ENCODE measurements at regions not wholly inside any gene's neighbourhood (a gene's known extent, or its start where the extent isn't known, plus 50 kb on each side); places are given as distances from the start of the nearest gene placed in this dataset.
A peak's percentile ranks its signal among the peaks of the same experiment; 100 is the strongest.

DNA sequence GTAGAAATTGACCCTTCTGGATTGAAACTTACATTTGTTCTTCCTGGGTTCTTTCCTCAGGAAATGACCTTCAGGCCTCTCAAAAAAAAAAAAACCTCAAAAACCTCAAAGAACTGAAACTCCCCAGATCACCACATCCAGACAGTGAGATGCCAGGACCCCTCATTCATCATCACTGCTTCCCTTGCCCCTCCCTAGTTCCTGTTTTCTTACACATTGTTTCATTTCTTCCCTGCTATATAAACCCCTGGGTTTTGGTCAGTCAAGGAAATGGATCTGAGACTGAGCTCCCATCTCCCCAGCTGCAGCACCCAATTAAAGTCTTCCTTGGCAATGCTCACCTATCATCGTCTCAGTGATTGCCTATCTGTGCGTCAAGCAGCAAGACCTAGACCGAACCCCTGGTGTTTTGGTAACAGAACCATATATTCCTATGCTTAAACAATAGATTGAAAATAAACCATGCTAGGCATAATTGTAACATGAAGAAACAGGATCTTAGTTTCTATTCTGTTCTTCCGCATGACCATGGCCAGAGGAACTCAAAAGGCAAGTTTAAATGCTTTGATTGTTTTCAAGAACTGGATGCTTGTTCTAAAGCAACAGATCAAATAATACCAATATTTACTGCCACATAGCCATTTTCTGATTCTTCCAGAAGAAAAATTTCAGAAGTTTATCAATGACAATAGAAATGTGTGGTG is 108.0 kb upstream of the MAX start:
- no peak for ATAC-seq
- Mint-ChIP-seq H3K9me3 (no peaks in the 10 kb centered on the region), H3K27ac (peak overlapping the region in 6 of 10 donors; percentile 1 to 75 (median 54)), H3K4me1 (peaks cover 23 to 57% (median 43%) of the 10 kb centered on the region in 4 donors), H3K36me3 (no peaks in the 10 kb centered on the region), H3K4me3 (peak overlapping the region in 6 of 10 donors; percentile 17 to 59 (median 49)), H3K27me3 (no peaks in the 10 kb centered on the region)
- POLR2A ChIA-PET: no interaction called here
- DNase-seq: no peak

DNA sequence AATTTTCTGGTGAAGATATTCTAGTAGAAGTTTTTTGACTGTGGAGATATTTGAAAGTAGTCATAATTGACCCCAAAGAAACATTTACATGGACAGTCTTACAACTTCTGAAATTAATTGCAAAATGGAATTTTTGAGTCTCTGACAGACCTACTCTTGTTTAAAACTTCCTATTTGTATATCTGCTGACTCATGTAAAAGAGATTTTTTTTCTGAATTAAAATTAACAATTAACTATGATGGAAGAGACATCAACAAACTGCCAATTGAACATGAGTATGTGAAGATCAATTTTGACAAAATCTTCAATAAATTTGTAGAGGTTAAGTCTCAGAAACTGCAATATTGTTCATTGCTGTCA is 108.5 kb upstream of the MAX start:
- Mint-ChIP-seq H3K4me3 (no peak overlapping the region), H3K9me3 (no peaks in the 10 kb centered on the region), H3K27ac (peak overlapping the region in 2 of 10 donors; percentile 62 to 75), H3K36me3 (no peaks in the 10 kb centered on the region), H3K27me3 (no peaks in the 10 kb centered on the region), H3K4me1 (peaks cover 20 to 52% (median 38%) of the 10 kb centered on the region in 4 donors)
- POLR2A ChIA-PET: interaction anchor here (0.6 kb wide), 1 partner anchor 9 kb away, joined by 4 read pairs; no protein-coding TSS in a partner anchor
- no peak for DNase-seq
- ATAC-seq: no peak

DNA sequence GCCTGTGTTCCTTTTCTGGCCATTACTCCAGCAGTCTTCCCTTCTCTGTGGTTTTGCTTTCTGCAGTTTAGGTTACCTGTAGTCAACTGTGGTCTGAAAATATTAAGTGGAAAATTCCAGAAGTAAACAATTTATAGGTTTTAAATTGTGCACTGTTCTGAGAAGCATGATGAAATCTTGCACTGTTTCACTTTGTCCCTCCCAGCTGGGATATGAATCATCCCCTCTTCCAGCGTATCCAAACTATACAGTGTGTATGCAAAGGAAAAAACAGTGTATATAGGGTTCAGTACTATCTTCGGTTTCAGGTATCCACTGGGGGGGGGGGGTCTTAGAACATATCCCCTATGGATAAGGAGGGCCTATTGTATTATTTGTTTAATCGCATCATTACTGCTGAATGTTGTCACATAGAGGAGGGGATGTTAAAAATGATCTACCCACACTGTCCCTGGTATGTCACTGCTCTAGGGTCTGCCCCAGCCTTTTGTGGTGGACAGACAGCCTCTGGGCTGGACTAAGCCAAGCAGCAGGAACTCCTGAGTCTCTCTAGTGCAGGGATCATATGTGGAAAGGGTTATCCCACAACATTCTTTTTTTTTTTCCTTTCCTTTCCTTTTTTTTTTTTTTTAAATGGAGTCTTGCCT is 109.1 kb upstream of the MAX start:
- DNase-seq: no peak
- Mint-ChIP-seq H3K4me1 (peaks cover 16 to 45% (median 31%) of the 10 kb centered on the region in 4 donors), H3K36me3 (no peaks in the 10 kb centered on the region), H3K27ac (peak overlapping the region in 1 of 10 donors; percentile 25), H3K9me3 (no peaks in the 10 kb centered on the region), H3K27me3 (no peaks in the 10 kb centered on the region), H3K4me3 (no peak overlapping the region)
- POLR2A ChIA-PET: interaction anchor here (0.6 to 0.7 kb wide), 2 partner anchors 10 to 287 kb away, joined by 4 read pairs; no protein-coding TSS in a partner anchor
- ATAC-seq: no peak

DNA sequence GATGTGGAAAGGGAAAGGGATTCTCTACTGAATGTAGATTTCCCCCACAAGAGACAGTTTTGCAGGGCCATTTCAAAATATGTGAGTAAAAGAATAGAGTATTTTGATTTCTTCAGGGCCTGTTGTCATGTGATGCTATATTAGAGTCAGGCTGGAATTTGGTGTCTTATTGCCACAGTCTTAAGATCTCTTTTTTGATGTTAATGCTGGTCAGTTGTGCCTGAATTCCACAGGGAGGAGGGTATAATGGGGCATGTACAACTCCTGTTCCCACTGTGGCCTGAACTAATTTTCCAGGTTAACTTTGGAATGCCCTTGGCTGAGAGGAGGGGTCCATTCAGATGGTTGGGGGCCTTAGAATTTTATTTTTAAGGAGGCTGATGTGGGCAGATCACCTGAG is 111.0 kb upstream of the MAX start:
- no peaks in the 10 kb centered on the region for H3K36me3 Mint-ChIP-seq
- H3K9me3 Mint-ChIP-seq: no peaks in the 10 kb centered on the region
- ATAC-seq: no peak
- no peaks in the 10 kb centered on the region for H3K27me3 Mint-ChIP-seq
- DNase-seq: no peak
- POLR2A ChIA-PET: no interaction called here
- no peak overlapping the region for H3K27ac Mint-ChIP-seq
- peaks cover 13 to 31% (median 18%) of the 10 kb centered on the region in 4 donors for H3K4me1 Mint-ChIP-seq
- H3K4me3 Mint-ChIP-seq: no peak overlapping the region

DNA sequence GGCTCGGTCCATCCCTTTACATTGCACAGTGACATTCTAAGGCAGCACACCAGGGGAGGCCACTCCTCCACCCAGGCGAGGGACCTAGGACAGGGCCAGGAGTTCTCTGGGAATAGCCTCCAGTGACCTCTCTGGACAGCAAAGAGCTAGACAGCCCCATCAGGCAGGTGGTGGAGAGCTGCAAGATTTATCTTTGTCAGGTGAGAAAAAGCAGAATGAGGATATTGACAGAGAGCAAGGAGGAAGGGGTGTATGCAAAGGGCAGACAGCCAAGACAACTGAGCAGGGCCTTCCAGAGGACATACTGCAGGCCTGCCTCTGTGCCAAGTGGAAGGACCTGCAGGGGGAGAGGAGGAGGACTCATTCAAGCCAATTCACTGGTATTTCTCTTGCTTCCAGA is 112.4 kb upstream of the MAX start:
- POLR2A ChIA-PET: no interaction called here
- H3K27ac Mint-ChIP-seq: no peak overlapping the region
- no peak for DNase-seq
- peaks cover 9 to 19% (median 10%) of the 10 kb centered on the region in 4 donors for H3K4me1 Mint-ChIP-seq
- ATAC-seq: no peak
- no peaks in the 10 kb centered on the region for H3K9me3 Mint-ChIP-seq
- no peak overlapping the region for H3K4me3 Mint-ChIP-seq
- no peaks in the 10 kb centered on the region for H3K27me3 Mint-ChIP-seq
- H3K36me3 Mint-ChIP-seq: no peaks in the 10 kb centered on the region

DNA sequence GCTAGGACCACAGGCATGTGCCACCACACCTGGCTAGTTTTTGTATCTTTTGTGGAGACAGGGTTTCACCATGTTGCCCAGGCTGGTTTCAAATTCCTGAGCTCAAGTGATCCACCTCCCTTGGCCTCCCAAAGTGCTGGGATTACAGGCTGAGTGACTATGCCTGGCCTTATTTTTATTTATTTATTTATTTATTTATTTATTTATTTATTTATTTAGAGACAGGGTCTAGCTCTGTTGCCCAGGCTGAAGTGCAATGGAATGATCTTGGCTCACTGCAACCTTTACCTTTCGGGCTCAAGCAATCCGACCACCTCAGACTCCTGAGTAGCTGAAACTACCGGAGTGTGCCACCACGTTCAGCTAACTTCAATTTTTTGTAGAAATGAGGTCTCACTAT is 117.0 kb upstream of the MAX start:
- Mint-ChIP-seq H3K9me3 (no peaks in the 10 kb centered on the region), H3K36me3 (no peaks in the 10 kb centered on the region), H3K4me1 (peaks cover 3 to 22% (median 12%) of the 10 kb centered on the region in 4 donors), H3K27ac (no peak overlapping the region), H3K27me3 (no peaks in the 10 kb centered on the region), H3K4me3 (no peak overlapping the region)
- ATAC-seq (no peak), DNase-seq (no peak)
- POLR2A ChIA-PET: no interaction called here

DNA sequence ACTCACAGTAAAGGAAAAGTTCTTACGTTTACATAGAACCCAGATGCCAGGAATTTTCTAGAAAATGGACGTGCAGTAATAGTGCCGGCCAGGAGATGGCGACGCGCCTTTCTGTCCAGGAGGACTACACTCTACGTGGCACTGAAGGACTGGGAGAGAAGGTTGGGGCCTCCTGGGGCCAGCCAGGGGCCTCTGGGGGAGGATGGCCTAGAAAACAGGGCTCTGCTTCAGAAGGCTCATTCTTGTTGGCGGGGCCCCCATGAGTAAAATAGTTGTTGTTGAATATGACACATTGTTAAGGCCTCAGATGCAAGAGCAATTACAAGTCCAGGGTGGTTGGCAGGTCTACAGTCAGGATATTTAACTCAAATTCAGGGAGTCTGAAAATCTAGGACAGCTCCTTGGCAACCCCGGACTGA is 120.1 kb upstream of the MAX start:
- Mint-ChIP-seq H3K4me1 (peaks cover 17 to 51% (median 36%) of the 10 kb centered on the region in 4 donors), H3K36me3 (no peaks in the 10 kb centered on the region), H3K27ac (peak overlapping the region in 2 of 10 donors; percentile 56 to 65), H3K27me3 (no peaks in the 10 kb centered on the region), H3K9me3 (no peaks in the 10 kb centered on the region), H3K4me3 (peak overlapping the region in 1 of 10 donors; percentile 24)
- DNase-seq (peak; percentile 7 to 71 (median 46)), ATAC-seq (peak; percentile 71 to 82)
- POLR2A ChIA-PET: interaction anchor here (2.0 kb wide), 1 partner anchor 190 kb away, joined by 11 read pairs; the partner anchor contains the start of gene FUT8

DNA sequence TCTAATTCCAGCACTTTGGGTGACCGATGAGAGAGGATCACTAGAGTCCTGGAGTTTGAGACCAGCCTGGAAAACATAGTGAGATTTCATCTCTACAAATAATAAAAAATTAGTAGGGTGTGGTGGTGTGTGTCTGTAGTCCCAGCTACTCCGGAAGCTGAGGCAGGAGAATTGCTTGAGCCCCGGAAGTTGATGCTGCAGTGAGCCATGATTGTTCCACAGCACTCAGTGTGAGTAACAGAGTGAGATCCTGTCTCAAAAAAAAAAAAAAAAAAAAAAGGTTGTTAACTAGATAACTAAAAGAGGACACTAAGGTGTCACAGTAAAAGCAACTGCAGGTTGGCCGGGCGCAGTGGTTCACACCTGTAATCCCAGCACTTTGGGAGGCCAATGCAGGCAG is 121.3 kb upstream of the MAX start:
- no peak for ATAC-seq
- H3K36me3 Mint-ChIP-seq: no peaks in the 10 kb centered on the region
- H3K27me3 Mint-ChIP-seq: no peaks in the 10 kb centered on the region
- H3K4me1 Mint-ChIP-seq: peaks cover 19 to 56% (median 39%) of the 10 kb centered on the region in 4 donors
- no peak overlapping the region for H3K4me3 Mint-ChIP-seq
- H3K9me3 Mint-ChIP-seq: no peaks in the 10 kb centered on the region
- no peak for DNase-seq
- no peak overlapping the region for H3K27ac Mint-ChIP-seq
- POLR2A ChIA-PET: interaction anchor here (0.7 to 2.0 kb wide), 2 partner anchors 160 to 189 kb away, joined by 3 to 11 read pairs; partner anchors contain the start of gene FUT8

DNA sequence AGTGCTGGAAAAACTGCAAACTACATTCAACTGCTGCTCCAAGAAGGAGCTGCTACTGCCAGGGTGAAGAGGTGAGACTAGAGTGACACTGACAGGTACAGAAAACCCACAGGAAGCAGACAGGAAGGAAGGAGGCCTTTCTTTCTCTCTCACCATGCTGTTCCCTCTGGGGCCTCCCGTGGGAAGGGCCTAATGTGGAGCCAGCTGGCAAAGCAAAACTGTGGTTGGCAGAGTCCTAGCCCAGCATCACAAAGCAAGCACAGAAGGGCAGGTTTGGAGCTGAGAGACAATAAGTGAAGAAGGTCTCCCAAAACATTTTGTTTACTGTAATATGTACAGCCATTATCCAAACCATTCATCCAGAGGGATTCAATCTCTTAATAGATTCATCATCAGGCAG is 122.5 kb upstream of the MAX start:
- no peaks in the 10 kb centered on the region for H3K9me3 Mint-ChIP-seq
- no peaks in the 10 kb centered on the region for H3K36me3 Mint-ChIP-seq
- DNase-seq: no peak
- H3K27me3 Mint-ChIP-seq: no peaks in the 10 kb centered on the region
- no peak for ATAC-seq
- H3K27ac Mint-ChIP-seq: peak overlapping the region in 4 of 10 donors; percentile 50 to 87 (median 76)
- H3K4me1 Mint-ChIP-seq: peaks cover 22 to 68% (median 50%) of the 10 kb centered on the region in 4 donors
- POLR2A ChIA-PET: no interaction called here
- H3K4me3 Mint-ChIP-seq: peak overlapping the region in 7 of 10 donors; percentile 17 to 72 (median 51)

DNA sequence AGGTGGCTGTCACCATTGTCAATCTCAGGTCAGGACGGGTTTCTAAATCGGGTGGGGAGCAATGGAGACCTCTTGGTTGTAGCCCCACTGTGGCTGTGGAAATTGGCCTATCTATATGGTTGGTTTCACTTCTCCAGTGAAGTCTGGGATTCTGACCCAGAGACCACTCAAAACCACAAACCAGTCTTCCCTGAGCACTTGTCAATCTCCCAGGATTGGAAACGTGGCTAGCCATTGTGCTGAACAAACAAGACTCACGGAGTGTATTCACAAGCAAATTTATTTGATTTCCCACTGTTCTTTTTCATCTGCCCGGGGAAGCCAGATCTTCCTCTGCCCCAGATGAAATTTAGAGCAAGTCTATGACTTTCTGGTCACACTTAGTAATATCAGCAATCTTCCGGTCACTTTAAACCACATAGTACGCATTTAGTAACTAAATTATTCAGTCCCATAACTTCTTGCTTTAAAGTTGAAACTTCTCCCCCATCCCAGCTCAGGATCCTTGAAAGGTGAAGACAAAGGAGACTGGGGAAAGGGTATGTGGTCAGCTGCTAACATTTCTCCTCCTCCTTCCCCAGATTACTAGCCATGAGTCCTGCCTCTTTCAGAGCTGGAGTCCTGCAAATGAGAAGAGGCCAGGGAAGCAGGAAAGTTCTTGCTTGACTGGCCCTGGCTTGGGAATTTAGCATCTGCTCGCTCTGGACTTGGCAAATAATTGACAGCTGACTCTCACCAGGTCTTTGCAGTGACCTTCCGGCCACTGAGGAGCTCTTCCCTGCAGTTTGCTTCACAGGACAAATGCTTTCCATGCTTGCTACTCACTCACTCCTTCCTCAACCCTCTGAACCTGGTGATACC is 123.2 kb upstream of the MAX start:
- POLR2A ChIA-PET: no interaction called here
- Mint-ChIP-seq H3K4me3 (peak overlapping the region in 3 of 10 donors; percentile 9 to 51 (median 30)), H3K9me3 (no peaks in the 10 kb centered on the region), H3K27ac (peak overlapping the region in 5 of 10 donors; percentile 42 to 87 (median 61)), H3K27me3 (no peaks in the 10 kb centered on the region), H3K4me1 (peaks cover 22 to 75% (median 57%) of the 10 kb centered on the region in 4 donors), H3K36me3 (no peaks in the 10 kb centered on the region)
- no peak for DNase-seq
- ATAC-seq: no peak

DNA sequence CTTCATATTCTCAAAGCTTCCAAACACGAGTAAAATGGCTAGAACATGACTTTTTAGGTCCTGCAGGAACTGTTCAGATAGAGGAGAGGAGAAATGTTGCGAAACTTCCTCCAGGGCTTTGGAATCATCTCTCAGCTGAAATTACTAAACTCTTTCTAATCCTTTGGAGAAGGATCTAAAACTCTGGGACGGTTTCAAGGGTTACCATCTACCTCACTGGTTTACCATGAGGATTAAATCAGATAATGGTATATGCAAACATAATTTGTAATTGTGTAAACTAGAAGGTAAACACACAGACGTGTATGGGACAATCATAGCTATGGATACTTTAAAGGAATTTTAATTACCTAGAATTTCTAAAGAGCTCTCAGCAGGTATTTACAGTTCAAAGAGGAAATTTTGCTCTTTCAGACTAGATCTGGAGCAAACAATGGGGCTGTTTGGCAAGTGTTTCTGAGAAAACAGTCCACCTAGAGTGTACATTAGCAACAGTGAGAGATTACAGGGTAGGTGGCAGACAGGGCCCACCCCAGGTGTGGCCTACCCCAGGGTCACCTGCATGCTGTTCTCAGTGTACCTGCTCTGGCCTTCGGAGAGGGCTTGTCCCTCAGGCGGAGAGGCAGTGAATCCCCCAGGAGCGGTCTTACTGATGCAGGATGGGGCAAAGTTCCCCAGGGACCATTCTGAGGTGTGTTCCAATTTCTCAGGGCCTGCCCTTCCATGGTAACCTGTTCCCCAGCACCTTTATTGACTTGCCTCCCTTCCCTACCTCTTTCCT is 124.7 kb upstream of the MAX start:
- no peaks in the 10 kb centered on the region for H3K36me3 Mint-ChIP-seq
- H3K4me1 Mint-ChIP-seq: peaks cover 22 to 75% (median 57%) of the 10 kb centered on the region in 4 donors
- no peak for ATAC-seq
- peak overlapping the region in 4 of 10 donors; percentile 2 to 53 (median 26) for H3K27ac Mint-ChIP-seq
- H3K27me3 Mint-ChIP-seq: no peaks in the 10 kb centered on the region
- no peak for DNase-seq
- no peaks in the 10 kb centered on the region for H3K9me3 Mint-ChIP-seq
- no peak overlapping the region for H3K4me3 Mint-ChIP-seq
- POLR2A ChIA-PET: interaction anchor here (0.5 to 0.7 kb wide), 2 partner anchors 13 to 186 kb away, joined by 3 read pairs; partner anchors contain the start of gene FUT8

DNA sequence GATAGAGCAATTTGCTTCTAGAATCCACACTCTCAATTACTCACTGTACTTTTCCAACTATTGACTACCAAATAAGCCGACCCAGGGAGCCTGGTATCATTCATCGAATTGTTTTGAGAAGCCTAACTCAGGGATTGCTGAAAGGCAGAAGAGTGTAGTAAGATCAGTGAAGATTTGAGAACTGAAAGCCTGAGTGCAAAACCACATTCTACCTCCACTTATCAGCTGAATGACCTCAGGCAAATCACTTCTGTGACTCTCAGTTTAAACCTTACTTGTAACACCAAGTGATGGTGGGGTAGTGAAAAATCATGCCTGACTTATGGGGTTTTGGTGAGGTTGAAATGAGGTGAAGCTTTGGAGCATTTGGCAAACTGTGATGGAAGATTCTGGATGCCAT is 126.1 kb upstream of the MAX start:
- Mint-ChIP-seq H3K9me3 (no peaks in the 10 kb centered on the region), H3K4me1 (peaks cover 22 to 64% (median 49%) of the 10 kb centered on the region in 4 donors), H3K27ac (peak overlapping the region in 8 of 10 donors; percentile 6 to 99 (median 70)), H3K4me3 (peak overlapping the region in 9 of 10 donors; percentile 40 to 96 (median 85)), H3K27me3 (no peaks in the 10 kb centered on the region), H3K36me3 (no peaks in the 10 kb centered on the region)
- DNase-seq (no peak), ATAC-seq (peak in 1 of 2 donors; percentile 19)
- POLR2A ChIA-PET: interaction anchor here (1.0 to 1.5 kb wide), 2 partner anchors 12 to 21 kb away, joined by 3 read pairs; no protein-coding TSS in a partner anchor
